ENCODE measurements at regions not wholly inside any gene's neighbourhood (a gene's known extent, or its start where the extent isn't known, plus 50 kb on each side); places are given as distances from the start of the nearest gene placed in this dataset.

- no peak for TF ChIP-seq CTCF (IDR thresholded peaks at IDR 0.05; ENCODE audit: extremely low read depth in 1 of 2, insufficient read depth in 1 of 2, low read depth in 1 of 2, low read length in 2 of 2)
- TF ChIP-seq POLR2A (IDR thresholded peaks at IDR 0.05; ENCODE audit: low read depth, low read length): no peak
- TF ChIP-seq MAX (IDR thresholded peaks at IDR 0.05; ENCODE audit: insufficient read depth, insufficient read length): no peak
- no peak for TF ChIP-seq EZH2 (IDR thresholded peaks at IDR 0.05; ENCODE audit: borderline replicate concordance, low read depth, low read length, severe bottlenecking)
- no peak for TF ChIP-seq FOS (IDR thresholded peaks at IDR 0.05; ENCODE audit: borderline replicate concordance, insufficient read depth, low read length)
Observed at GRCh38 chr1:238517711-238518110, 627.0 kb upstream of the ZP4 start.

Data from endothelial cell of umbilical vein (primary cell).